Stimulated activated CD8-positive, alpha-beta memory T cell treated with anti-CD3 and anti-CD28 coated beads, Interleukin-7, amount 100 ng/mL, for 4 hours (primary cell): ENCODE measurements at regions not wholly inside any gene's neighbourhood (a gene's known extent, or its start where the extent isn't known, plus 50 kb on each side); places are given as distances from the start of the nearest gene placed in this dataset.

Experiments used
- DNase-seq, 2 donors: peaks; one replicate each; pipeline ENCODE4 v3.0.0-alpha.2; 2020; ENCODE audit warnings: low read depth in 2 of 2

DNA sequence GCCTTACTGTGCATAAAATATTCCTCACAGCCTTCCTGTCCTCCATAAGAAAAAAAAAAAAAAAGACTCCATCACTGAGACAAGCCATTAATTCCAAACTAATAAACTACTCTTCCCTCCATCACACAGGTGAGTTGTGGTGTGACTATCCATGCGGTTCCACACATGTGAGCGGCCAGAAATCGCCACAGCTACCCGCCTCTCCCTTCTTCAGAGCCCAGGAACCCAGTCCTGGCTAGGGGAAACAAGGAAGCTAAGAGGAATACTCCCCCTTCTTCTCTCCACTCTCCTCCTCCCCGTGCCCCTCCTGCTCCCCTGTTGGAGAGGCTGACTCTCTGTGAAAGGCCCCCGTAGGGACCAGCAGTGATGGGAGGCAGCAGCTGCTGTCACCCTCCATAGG is 128.6 kb upstream of the ARID1B start:
- no peak for DNase-seq

DNA sequence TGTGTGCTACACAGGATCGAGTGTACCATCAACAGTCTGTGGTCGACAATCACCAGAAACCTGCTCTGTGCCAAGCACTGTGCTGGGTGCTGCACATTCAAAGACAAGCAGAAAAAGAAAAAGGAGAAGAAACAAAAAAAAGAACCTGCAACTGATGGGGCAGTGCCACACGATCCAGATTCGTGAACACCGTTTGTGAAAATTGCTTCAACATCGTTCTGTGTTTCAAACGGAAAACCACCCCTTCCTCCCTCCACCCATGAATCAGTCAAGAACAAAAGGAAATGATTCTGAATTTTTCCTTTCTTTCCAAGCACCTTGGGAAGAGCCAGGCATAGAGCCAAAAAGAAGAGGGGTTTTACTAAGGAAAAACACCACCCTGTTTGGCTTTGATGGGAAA is 129.2 kb upstream of the ARID1B start:
- DNase-seq = no peak

DNA sequence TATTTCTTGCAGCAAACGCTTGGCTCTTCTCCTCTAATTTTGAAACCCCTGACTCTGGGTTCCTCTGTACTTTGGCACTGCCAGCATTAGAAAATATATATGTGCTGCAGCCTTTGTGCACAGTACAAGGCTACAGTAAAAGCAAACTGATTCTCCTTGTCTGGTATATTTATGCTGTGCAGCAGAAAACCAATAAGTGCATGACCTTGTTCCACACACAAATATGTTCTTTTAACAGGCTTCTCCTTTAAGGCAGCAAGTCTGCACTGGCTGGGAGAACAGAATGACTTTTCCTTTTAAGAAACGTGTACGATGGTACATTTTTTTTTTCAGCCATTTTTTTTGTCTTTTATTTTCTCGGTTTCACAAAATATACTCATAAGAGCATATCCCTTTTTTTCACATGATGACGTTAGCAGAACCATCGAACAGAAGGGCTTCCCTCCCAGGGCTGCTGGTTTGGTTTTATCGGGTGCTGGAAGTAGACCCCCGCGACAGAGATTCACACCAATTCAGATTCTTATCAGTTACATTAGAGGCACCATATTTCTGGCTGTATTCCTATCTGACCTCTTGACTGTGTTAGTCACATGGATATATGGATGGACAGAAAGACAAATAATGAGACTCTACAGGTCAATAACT is 129.9 kb upstream of the ARID1B start:
- DNase-seq = no peak

DNA sequence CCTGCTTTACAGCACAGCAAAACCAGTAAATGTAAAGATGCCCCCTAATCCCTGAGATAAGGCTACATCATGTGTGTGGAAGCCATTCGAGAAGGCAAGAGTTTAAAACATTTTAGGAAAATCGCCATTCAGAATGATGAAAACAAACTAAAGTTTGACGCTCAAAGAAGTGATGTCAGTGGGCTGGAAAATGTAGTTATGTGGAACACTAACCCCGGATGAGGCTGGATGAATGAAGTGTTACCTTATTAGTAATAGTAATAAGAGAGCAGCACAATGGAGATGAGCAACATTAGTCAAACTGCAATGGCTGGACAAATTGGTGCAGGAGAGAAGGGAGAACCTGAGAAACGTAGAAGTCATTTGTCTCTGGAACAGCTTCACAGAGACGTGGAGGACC is 130.7 kb upstream of the ARID1B start:
- DNase-seq = no peak

DNA sequence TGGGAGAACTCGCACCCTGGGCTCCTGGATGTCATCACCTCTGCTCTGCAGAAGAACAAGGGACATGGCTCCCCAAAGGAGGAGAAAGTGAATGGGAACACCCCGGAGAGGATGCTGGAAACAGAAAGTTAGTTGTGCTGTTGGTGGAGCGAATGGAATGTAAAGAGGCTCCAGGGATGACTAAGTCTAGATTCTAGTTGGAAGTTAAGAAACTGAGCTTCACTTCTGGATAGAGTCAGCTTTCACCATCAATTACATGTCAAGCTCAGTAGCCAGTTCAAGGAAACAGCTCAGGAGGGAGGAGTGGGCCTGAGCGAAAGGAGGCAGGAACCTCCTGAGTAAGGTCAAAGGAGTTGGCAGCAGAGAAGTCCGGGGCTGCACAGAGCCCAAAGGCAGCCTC is 132.1 kb upstream of the ARID1B start:
- no peak for DNase-seq

DNA sequence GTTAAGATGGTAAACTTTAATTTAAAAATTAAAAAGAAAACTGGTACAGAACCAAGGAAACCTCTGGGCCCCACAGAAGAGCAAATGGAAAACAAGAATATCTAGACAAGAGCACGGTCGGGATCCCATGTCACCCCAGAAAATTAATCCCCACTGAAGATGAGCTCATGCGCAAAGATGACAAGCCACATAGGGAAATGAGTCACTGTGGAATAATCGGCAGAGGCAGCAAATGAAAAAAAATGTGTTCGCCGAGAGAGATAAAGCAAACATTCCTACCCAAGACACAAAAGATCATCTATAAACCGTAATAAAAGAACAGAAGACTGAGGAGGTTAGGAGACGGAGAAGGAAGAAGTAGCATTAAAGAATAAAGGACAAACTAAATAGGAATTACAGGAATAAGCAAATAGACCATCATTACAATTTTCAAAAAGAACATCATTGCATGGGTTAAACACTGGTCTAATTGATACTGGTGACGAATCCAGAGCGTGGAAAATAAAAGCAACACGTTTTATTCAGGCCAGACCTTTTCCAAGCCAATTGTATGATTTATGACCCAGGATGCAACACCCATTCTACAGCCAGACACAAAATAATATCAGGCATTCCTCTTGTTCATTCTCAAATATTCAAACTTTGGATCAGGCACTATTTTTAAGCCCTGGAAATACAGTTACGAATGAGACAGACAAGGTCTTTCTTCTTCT is 138.0 kb upstream of the ARID1B start:
- no peak for DNase-seq

DNA sequence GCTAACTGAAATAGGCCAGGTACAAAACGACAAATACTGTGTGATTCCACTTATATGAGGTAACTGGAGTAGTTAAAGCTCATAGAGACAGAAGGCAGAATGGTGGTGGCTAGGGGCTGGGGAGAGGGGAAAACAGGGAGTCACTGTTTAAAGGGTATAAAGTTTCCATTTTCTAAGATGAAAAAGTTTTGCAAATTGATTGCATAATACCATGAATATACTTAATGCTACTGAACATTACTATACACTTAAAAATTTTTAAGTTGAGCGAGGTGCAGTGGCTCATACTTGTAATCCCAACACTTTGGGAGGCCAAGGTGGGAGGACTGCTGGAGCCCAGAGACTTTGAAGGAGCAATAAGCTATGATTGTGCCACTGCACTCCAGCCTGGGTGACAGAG is 138.6 kb upstream of the ARID1B start:
- DNase-seq = no peak

DNA sequence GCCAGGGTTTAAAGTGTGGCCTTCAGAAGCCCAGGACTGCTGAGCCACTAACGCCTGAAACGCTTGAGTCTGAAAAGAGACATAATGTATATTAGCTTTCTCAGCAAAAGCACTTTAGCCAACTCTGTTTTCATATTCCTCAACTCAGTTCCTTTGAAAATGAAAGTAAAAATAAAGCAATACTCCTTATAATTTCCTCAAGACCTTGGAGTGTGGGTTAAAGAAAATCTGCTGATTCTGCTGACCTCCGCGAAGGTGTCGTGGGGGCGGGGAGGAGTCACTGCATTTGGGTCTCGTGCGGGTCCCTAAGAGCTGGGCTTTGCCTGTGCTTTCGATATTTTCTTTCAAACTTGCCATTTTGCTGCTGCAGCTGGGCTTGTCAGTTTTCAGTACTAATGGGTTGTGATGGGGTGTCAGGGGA is 142.2 kb upstream of the ARID1B start:
- DNase-seq = no peak

DNA sequence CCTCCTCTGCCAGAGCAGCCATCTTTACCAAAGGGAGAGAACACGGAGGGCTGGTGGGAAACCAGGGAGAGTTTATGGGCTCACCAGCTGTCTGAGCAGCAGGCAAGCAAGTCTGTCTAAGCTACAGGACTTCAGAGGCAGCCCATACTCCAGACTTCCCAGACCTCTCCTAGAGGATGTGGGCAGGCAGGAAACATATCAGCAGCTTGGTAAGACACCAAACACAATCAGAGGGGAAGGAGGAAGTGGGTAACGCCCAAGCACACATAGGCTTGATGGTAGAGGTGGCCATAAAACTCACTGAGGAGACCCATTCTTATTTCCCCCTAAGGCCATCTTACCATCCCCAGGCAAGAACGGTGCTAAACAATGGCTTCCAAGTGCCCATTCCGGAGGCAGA is 143.1 kb upstream of the ARID1B start:
- DNase-seq = no peak

DNA sequence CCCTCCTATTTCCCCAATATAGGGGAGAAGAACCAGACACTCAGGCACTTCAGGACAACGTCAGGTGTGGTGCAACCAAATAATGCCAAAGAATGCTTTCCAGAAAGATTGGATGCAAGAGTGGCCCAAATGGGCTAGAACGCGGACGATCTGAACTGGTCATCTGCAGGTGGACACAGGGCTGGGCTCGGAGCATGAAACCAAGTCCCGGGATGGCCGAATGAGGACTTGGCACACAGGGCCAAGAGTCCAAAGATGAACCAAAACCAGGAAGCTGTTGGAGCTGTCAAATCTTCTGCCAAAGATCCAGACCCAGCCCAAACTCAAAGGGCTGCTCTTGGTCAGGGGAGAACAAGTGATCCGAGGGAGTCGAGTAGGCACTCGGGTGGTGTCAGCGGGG is 143.9 kb upstream of the ARID1B start:
- DNase-seq = no peak

DNA sequence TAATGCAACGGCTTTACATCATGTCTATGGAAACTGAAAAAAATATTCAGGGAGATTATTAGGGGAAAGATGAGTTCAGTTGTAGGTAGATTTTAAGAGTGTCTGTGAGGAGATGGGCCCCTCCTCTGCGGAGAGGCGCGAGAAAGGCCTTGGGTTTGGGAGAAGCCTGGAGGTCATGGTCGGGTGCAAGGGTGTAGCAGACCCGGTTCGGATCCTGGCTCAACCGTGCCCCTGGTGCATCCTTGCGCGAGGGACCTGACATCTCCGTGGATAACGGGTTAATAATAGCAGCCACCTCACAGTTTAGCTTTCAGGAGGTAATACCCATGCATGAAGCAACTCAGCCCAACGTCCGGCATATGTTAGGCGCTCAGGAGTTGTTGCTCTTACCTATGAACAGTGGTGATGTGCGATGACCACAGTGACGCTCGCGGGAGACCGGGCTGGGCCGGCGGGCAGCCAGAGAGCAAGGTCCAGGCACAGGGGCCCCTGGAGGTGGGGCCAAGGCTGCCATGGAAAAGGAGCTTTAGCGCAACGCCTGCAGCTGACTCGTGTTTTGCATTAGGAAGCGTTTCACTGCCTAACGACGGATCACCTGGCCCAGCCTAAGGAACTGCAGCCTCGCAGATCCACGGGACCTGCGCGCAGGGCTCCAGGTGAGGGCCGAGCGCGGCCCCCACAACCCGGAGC is 146.4 kb upstream of the ARID1B start:
- no peak for DNase-seq

DNA sequence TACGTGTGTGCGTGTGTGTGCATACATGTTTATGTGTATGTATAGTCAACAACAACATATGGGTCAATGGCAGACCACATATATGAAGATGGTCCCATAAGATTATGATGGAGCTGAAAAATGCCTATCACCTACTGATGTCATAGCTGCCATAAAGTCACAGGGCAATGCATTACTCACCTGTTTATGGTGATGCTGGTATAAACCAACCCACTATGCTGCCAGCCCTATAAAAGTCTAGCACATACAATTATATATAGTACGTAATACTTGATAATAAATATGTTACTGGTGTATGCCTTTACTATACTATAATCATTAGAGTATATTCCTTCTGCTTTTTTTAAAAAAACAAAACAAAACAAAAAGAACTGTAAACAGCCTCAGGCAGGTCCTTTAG is 148.4 kb upstream of the ARID1B start:
- no peak for DNase-seq

DNA sequence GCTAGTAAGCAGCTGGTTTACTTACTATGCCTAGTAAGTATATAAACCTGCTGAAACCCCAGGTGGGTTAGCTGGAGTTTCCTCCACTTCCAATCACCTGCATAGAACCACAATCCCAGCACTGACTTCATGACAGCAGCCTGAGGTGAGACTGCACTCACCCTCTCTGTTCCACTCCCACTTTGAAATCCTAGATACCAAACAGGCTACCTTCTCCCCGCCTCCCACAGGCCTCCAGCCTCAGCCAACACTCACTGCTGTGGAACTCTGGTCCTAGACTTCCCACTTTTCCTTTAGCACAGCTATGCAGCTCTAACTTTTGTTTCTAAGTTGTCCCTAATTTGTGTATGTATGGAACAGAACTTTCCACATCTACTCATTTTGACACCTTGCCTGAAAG is 149.7 kb upstream of the ARID1B start:
- DNase-seq = no peak

DNA sequence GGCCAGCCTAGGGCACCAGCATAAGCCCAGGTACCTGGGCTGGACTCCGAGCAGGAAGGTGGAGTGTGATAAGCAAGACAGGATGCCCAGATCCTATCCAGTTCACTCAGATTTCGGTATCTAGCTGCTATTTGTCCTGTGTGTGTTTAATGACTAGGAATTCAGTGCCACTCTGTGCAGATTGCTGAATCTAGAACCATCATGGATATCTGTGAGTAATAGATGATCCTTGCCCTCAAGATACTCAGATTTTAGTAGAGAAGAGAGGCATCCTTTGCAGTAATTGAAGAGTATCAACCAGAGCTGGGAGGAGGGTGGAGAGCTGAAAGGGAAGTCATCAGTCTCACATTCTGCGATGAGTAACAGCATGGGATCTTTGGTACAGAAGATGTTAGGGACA is 155.0 kb upstream of the ARID1B start:
- DNase-seq = no peak

DNA sequence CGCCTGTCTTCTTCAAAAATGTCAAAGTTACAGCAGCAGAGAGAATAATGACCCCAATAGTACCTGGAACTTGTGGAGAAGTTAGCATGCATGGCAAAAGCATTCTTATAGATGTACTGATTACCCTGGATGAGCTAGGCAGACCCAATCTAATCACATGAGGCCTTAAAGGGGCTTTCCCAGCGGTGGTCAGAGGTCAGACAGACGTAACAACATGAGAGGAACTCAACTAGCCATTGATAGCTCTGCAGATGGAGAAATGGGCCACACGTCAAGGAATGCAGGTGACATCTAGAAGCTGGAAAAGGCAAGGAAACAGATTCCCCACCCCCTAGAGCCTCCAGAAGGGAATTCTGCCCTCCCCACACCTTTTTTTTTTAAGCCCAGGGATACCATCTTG is 156.8 kb upstream of the ARID1B start:
- DNase-seq = no peak

DNA sequence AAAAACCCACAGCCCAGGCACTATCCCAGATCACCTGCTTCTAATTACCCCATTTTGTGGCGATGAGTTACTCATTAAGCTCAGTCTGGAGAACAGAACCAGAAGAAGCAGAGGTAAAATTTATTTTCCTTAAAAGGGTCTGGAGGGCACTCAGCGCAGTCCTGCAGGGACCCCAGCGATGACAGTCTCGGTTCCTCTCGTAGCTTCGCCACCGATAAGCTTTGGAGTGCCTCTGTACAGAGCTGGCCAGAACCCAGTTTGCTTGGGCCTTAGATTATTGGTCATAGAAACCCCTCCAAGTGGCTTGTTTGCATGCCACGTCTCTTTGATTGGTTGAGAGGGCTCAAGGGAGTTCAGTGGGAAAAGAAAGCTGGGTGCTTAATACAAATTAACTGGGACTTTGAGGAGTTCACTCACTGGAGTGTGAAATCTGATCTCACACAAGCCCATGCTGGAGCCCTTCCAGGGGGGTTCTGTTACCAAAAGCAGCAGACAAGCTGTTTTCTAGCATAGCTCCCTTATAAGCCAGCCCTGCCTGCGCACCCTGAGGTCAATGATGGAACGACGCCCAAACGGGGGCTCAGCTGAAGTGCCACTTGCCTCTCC is 158.5 kb upstream of the ARID1B start:
- no peak for DNase-seq

DNA sequence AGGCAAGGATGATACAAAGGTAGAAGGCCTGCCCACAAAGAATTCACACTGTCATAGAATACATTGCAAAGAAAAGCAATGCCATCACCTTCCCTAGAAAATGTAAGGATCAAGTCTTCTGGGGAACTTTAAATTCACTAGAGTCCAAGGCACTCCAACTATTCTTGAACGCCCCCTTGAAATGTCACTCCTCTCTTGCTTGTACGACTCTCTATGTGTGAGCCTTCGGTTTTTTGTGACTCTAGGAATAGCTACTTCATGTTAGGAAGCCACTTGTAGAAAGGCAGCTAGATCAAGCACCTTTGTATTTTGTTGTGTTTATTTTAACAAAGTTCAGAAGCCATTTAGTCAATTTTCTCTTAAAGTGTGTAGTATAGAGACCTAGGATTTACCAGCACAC is 159.2 kb upstream of the ARID1B start:
- DNase-seq = no peak

DNA sequence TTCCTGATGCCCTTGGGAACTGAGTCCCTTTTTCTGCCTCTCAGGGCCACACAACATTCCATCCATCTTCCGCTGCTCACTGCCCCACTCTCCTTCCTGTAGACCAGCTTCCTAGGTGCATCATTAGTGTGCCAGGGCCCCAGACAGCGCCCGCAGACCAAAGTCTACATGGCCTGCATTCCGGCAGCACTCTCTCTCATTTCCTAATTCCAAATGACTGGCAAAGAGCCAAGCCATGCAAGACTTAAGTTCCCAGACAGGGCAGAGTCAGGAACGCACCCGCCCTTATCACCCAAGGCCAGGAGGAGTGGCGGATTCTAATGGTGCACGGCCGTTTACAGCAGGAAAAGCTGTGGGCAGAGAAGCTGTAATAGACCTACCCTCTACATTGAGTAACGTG is 159.8 kb upstream of the ARID1B start:
- DNase-seq = no peak

DNA sequence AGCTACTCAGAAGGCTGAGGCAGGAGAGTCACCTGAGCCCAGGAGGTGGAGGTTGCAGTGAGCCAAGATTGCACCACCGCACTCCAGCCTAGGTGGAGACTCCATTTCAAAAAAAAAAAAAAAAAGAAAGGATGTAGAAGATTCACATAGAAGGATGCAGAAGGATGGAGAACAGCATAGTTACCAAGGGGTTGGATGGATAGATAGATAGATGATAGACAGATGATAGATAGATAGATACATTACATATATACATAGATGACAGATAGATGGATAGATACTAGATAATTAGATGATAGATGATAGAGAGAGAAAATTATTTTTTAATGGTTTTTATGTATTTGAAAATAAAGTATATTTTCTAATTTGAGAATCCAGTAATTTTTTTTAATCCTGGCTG is 160.7 kb upstream of the ARID1B start:
- DNase-seq = no peak

DNA sequence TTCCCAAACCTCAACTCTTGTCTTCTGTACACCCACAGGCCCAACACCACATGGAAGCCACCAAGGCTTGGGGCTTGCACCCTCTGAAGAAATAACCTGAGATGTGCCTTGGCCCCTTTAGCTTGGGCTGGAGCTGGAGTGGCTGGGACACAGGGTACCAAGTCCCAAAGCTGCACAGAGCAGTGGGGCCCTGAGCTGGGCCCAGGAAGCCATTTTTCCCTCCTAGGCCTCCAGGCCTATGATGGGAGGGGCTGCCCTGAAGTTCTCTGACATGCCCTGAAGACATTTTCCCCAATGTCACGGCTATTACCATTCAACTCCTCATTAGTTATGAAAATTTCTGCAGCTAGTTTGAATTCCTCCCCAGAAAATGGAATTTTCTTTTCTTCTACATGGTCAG is 163.2 kb upstream of the ARID1B start:
- DNase-seq = no peak

DNA sequence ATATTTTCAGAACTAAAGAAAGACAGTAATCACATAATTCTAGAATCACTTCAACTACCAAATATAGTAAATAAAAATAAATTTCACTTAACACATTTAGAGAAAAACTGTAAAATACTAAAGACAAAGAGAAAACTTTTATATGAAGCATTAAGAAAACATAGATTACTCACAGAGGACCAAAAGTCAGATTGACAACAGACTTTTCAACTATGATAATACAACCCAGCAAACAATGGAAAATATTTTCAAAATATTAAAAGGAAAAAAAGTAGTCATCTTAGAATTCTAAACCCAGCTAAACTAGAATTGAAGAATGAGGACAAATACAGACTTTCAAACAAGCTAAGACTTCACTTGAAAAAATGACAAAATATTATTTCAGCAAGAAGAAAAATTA is 164.8 kb upstream of the ARID1B start:
- no peak for DNase-seq

DNA sequence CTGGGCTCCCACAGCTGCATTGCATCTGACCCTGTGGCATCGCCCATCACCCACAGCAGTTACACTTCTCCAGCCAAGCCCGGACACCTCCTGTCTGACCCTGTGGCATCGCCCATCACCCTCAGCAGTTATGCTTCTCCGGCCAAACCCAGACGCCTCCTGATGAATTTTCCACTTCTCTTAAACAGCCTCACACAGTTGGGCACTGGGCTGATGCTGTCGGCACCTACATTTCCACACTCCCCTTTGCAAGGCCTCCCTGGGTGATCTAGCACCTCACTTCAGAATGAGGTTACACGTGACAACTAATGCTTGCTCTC is 175.2 kb upstream of the ARID1B start:
- no peak for DNase-seq
